Ishikawa (cell line): ENCODE measurements at regions not wholly inside any gene's neighbourhood (a gene's known extent, or its start where the extent isn't known, plus 50 kb on each side); places are given as distances from the start of the nearest gene placed in this dataset.

Experiments used
- EGR1 ChIP-seq: IDR thresholded peaks from 2 replicates; pipeline ENCODE4 v1.6.1; 2012
- EP300 ChIP-seq: IDR thresholded peaks from 2 replicates; pipeline ENCODE4 v1.6.1; 2012; ENCODE audit warnings: borderline replicate concordance
- MAX ChIP-seq: IDR thresholded peaks from 2 replicates; pipeline ENCODE4 v1.6.1; 2012
- RAD21 ChIP-seq: IDR thresholded peaks from 2 replicates; pipeline ENCODE4 v1.6.1; 2012; ENCODE audit warnings: low read depth
- REST ChIP-seq: IDR thresholded peaks from 2 replicates; pipeline ENCODE4 v1.6.1; 2012; ENCODE audit warnings: low read depth, mild to moderate bottlenecking
- TAF1 ChIP-seq: IDR thresholded peaks from 2 replicates; pipeline ENCODE4 v1.6.1; 2012; ENCODE audit warnings: low read depth, mild to moderate bottlenecking
- TEAD4 ChIP-seq: IDR thresholded peaks from 2 replicates; pipeline ENCODE4 v1.6.1; 2012

- TF ChIP-seq REST (no peak), RAD21 (no peak), EP300 (no peak), TAF1 (no peak), EGR1 (no peak), TEAD4 (no peak), MAX (no peak)
These were observed 112.8 kb downstream of the IRX5 start for GRCh38 chr16:55043499-55043898.
